UCSD-AML1 (cell line): ENCODE measurements at regions not wholly inside any gene's neighbourhood (a gene's known extent, or its start where the extent isn't known, plus 50 kb on each side); places are given as distances from the start of the nearest gene placed in this dataset.
"Not testable (repeated sequence)": the region's sequence is repeated elsewhere in the genome, so short reads cannot be mapped to it uniquely, and the experiment has no call there.

ENCODE experiments used
- DNase-seq: peaks from one replicate; lab custom pipeline; 2025; ENCODE audit not compliant: unreplicated experiment; lab: John Stamatoyannopoulos, UW

DNA sequence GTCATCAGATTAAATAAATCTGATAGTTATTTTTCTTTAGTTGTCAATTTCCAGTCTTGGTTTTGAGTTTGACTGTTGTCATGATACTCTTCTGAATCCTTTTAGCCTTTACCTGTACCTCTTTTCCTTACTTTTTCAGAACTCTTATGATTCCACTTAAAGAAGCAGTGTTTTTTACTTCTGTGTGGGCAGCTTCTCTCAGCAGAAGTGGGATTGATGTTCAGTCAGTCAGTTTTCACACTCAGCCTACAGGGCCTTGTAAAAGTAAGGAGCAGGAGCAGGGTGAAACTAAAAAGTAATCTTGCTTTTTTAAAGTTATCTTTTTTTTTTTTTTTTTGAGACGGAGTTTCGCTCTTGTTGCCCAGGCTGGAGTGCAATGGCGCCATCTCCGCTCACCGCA is 75.1 kb downstream of the HAUS1 start:
- no peak for DNase-seq

DNA sequence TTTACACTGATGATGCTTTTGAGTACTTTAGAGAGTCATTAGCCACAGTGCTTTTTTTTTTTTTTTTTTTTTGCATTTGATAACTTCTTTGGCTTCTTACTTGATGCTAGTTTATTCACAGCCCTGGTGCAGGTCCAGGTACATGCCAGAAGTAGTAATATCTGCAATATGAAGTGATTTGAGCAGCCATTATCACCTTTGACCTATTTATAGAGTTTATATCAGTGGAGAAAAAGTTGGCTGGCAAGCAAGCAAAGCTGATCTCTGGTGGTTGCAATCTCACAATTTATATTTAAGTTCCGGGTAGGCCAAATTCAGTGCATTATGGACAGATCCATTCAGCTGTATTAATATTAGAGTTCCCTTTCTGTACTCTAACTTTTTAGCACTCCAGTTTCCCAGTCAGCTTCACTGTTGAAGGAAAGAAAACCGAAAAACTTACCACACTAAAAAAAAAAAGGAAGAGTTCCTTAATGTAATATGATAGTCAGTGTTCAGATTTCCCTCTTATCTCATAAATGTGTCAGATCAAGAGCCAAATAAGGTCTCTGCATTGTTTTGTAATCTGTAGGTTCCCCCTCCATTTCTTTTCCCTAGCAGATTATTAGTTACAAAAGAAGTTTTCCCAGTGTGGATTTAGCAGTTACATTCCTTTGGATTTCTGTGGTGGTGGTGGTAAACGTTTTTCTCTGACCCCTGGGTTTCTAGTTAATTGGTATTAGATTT is 78.6 kb downstream of the HAUS1 start:
- DNase-seq, result no peak

DNA sequence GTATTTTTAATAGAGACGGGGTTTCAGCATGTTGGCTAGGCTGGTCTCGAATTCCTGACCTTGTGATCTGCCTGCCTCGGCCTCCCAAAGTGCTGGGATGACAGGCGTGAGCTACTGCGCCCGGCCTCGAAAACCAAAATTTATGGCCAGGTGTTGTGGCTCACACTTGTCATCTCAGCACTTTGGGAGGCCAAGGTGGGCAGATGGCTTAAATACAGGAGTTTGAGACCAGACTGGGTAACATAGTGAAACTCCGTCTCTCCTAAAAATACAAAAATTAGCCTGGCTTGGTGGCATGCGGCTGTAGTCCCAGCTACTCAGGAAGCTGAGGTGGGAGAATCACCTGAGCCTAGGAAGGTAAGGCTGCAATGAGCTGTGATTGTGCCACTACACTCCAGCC is 80.1 kb downstream of the HAUS1 start:
- not testable (repeated sequence) for DNase-seq

DNA sequence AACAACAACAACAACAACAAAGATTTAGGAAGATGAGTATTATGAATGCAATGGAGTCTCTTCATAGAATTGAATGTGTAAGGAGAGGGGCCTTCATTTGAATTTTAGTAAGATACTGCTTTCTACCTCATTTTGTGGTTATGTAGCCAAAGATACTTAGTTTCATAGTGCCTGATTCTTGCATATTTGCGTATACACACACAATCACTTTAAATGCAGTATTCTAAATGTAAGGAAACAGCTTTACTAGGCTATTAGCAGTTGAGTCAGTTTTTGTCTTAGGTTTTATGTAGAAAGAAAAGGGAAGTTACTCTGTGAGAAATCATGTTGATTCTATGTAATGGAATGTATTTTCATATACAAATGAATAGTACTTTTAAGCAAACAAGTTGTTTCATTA is 80.5 kb downstream of the HAUS1 start:
- DNase-seq, result no peak

DNA sequence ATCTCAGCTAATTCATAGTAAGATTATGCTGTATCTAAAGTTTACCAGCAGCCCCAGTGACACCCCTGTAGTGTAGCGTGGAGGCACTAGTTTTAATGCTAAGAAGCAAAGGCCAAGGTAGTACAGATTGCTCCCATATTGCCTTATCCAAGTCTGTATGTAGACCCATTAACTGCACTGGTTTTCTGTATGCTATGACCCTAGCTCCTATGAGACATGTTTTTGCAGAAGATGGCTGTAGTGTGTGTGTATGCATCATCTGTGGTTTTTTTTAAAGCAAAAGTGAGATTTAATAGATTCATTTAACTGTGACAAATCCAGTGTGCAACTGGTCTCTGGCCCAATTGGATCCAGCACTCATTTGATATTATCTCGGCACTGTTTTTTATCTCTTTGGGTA is 86.5 kb downstream of the HAUS1 start:
- no peak for DNase-seq

DNA sequence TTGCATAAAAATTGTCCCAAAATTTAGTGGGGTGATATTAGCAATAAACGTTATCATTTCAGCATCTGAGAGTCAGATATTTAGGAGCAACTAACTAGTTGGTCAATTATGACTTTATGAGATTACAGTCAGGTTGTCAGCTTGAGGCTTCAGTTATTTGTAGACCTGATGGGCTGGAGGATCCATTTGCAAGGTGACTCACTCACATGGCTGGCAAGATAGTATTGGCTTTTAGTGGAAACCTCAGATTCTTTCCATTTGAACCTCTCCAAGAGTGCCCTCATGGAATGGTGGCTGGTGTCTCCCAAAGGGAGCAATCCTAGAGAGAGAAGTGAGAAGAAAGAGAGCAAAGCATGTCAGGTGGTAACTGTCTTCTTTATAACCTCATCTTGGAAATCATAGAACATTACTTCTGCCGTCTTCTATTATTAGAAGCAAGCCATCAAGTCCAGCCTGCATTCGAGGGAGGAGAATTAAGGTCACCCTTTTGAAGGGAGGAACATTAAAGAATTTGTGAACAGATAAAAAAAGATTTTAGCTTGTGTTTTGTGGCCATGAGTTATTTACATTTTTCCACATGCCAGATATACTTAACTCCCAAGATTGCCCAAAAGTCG is 92.5 kb downstream of the HAUS1 start:
- no peak for DNase-seq

DNA sequence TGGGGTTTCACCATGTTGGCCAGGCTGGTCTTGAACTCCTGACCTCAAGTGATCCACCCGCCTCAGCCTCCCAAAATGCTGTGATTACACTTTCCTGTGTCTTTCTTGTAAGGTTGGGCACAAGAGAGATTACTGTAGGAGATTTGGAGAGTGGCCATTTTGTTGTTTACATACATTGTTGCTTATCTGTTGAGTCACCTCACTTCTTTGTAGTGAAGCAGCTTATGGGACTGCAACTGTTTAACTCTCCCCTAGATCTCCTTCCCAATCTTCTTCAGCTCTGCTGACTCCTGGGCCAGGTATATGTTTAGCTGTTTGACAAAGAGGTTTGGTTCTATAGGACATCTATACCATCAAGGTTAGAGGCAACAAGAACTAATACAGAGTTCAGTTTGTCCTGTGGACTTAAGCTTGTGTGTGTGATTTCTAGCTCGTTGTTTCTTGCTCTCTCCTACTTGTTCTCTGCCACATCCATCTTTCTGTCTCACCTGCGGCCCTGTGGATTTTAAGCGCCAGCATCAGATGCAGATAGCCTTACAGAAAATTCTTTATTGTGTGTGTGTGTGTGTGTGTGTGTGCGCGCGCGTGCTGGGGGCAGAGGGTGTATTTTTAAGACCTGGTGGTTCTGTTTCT is 95.4 kb downstream of the HAUS1 start:
- no peak for DNase-seq

DNA sequence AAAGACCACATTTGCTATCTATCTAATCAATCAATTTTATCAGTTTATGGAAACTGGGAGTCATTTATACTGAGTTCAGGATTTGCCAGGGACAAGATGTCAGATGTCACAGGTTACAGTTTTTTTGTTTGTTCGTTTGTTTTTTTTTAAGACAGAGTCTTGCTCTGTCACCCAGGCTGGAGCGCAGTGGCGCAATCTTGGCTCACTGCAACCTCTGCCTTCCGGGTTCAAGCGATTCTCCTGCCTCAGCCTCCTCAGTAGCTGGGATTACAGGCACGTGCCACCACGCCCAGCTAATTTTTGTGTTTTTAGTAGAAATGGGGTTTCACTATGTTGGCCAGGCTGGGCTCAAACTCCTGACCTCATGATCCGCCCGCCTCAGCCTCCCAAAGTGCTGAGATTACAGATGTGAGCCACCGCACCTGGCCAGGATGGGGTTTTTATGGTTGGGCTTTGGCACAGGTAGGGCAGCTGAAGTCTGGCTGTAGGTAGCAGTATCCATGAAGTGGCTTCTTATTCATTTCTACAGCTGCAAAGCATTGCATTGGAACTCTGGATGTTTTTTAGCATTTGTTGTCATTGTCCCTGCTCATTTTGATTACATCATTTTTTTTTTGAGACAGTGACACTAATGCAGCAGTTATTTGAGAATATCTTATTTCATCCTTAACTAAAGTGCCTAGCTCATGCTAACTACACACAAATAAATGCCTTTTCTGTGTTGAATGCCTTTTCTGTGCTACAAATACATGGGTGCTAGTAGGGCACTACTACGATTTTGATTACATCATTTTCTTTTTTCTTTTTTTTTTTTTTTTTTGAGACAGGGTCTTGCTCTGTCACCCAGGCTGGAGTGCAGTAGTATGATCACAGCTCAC is 96.2 kb downstream of the HAUS1 start:
- not testable (repeated sequence) for DNase-seq

DNA sequence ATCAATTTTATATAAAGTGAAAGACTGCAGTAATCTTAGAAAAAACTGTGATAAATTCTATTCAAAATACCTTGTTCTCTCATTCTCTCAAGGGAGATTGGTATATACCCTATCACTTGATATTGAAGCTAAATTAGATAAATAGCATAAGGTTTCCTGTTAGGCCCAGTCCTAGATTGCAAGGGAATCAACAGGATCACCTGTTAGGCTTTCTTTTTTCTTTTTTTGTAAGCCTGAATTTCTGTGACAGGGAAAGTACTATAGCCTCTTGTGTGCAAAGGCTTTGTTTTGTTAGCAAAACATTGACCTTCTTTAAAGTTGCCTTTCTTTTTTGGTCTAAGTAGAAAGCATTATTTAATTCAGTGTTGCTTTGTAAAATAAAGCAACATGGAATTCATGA is 100.0 kb downstream of the HAUS1 start:
- no peak for DNase-seq

DNA sequence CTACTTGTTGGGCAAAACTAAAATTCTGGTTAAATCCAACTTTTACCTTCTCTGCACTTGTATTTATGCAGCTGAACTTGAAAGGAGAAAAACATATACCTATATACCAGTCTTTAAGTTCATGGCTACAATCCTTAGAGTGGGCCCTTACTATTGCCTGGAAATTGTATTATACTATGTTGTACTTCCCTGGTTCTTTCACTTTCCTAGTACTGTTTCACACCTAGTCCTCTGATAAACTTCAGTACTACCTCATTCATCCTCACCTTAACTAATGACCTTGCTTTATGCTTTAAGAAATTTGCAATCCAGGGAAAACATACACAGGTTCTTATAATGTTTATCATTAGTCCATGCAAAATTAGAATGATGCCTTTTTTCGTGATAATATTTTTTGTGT is 103.8 kb downstream of the HAUS1 start:
- DNase-seq, result no peak

DNA sequence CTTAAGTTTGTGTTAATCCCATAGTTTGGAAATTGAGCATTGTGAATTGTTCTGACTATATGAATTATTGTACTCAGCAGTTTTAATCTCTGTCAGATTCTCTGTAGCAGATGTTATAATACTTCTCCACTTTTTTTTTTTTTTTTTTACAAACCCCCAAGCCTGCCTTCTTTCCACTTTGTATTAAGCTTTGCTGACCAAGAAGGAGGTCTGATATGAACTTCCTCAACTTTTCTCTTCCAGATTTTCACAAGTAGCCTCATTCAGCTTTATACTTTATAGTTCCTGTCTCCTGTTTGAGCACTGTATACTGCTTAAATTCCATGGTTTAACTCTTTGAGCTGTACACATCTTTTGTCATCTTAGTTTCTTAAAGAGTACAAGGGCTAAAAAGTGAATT is 105.0 kb downstream of the HAUS1 start:
- DNase-seq, result no peak

DNA sequence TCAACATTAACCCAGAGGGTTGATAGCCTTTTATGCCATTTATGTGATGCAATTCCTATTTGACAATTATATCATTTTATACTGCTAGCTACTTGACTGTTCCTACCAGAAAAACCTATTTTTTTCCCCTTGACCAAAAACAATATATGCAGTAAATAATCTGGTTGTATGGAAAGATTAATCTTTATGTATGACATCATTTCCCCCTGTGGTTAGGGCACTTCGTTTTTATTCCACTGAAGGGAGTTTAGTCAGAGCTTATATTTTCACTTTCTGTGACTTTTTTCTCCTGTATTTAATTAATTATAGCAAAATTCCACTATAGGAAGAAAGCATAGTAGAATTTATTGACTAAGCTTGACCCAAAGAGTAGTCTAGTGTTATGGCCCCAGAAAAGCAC is 107.6 kb downstream of the HAUS1 start:
- no peak for DNase-seq

DNA sequence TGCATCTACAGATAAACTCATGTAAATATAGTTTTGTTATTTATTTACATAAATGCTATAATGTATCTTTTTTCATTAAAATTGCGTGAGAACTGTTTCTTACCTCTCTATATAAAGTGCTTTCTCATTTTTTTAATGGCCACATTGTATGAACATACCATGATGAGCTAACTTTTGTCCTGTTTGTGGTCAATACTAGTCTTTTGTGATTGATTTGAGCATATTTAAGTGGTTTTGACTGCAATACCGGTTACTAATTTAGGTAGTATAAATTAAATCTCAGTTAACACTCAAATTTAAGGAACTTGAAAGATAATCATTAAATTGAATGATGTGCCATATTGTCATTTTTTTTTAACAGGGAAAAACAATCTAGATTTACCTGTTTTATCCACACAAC is 108.2 kb downstream of the HAUS1 start:
- DNase-seq, result no peak

DNA sequence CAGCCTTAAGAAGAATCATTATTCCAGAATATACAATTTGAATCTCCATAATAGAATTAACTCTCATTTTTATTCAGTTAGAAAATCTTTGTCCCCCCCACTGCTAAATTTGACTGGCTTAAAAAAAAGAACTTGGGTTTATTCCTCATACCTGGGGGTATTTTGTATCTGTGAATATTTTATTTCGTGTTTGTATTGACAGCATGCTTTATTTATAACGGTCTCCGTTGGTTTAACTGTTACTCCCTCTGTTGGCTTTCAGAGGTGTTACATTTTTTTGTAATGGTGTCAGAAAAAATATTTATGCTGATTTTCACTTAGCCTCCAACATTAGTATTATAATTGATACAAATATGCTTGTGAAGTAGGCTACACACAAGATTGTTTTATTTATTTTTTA is 109.1 kb downstream of the HAUS1 start:
- no peak for DNase-seq

DNA sequence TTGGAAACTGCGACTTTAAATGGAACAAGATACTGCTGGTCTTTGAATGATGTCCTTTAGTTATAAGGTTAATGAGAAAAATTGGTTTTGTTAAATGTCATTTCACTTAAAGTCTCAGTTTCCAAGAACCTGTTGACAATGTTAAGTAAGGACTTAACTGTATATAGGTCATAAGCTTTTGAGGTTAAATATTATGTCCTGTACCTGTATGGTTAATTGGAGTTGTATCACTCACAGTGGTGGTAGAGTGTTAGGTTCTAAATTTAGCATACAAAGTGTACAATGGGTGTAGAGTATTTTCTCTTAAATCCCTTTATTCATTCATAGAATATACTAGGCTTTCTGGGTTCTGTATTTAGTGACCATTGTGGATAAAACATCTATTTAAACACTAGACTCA is 110.2 kb downstream of the HAUS1 start:
- no peak for DNase-seq

DNA sequence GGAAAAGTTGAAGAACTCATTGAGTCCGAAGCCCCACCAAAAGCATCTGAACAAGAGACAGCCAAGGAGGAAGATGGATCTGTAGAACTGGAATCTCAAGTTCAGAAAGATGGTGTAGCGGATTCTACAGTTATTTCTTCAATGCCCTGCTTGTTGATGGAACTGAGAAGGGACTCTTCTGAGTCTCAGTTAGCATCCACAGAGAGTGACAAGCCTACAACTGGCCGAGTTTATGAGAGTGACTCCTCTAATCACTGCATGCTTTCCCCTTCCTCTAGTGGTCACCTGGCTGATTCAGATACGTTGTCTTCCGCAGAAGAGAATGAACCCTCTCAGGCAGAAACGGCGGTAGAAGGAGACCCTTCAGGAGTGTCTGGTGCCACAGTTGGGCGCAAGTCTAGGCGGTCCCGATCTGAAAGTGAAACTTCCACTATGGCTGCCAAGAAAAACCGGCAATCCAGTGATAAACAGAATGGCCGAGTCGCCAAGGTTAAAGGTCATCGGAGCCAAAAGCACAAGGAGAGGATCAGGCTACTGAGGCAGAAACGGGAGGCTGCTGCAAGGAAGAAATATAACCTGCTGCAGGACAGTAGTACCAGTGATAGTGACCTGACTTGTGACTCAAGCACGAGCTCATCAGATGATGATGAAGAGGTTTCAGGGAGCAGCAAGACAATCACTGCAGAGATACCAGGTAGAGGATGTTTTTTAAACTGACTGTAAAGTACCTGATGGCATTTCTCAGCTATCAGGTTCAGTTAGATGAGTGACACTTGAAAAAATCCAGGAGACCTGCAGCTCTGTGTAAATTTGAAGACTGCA is 111.9 kb downstream of the HAUS1 start:
- no peak for DNase-seq

DNA sequence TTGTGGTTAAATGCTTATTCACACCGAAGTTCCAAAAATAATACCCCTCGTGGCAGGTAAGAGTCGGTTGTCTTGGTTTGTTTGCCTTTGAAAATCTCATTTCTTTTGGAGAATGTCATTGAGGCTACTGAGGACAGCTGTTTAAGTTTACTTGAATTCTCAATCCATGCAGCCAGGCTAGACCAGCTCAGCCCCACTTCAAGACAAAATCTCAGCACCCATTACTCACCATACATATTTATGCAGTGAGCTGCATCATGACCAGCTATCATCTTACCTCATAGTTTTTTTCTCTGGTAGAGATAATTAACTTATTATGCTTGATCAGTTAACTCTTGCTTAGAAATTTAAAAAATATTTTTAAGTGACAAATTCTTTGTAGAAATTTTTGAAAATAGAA is 115.9 kb downstream of the HAUS1 start:
- no peak for DNase-seq

DNA sequence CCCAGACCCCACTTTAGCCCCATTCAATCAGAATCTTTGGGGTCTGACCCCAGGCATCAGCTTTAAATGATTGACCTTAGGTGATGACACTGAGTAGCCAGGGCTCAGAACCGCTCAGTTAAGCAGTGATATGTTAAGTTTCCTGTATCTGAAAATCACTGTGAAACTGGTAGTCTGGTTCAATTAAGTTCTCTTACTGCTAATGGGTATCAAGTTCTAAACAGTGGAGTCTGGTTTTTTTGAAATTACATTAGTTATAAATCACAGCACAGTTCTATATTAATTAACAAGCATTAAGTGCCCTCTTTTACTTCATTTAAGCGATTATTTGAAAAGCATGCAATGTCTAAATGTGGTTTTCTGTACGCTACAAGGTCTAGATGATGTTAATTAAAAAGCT is 117.9 kb downstream of the HAUS1 start:
- DNase-seq, result no peak

DNA sequence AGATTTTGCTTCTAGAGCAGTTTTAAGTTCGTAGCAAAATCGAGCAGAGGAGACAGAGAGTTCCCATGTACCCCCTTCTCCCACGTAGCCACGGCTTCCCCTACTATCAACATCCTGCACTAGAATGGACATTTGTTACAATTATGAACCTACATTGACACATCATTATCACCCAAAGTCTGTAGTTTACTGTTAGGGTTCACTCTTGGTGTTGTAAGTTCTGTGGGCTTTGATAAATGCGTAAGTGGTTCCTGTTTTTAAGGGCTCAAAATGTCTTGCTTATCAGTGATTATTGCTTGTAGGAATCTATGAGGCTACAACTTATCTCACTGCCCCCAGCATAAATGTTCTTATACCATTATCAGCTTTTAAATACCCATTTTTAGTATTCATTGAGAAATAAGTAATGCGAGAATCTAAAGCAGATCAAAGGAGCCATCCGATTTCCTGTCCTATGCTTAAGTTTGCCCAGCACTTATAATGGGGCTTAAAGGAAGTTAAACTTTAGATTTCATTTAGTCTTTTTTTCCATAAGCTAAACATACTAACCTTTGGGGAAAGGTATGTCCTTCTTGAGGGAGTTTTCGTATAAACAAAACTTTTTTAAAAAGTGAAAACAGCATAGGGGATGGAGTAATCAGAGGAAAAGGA is 118.7 kb downstream of the HAUS1 start:
- no peak for DNase-seq

DNA sequence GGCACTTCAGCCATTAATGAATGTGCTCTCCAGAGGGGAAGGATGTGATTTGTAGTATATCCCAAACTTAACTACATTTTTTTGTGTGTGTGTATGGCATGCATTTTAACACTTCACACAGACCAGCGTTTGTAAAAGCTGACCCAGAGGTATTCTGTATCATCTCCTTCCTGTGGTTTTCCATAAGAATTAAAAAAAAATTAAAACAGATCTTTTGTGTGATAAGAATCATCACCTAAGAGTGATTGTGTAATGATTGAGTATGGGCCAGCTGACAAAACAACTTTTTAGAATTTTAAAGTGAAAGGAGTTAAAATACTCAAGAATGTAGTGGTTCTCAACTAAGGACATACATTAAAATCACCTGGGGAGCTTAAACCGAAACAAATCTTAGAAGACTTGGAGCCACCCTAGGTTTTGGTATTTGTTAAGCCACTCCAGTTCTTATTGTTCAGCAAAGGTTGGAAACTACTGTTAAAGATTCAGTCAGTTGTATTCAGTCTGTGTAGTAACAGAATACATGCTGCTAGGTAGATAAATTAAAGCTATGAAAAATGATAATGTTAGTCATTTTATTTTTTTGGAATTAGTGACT is 120.1 kb downstream of the HAUS1 start:
- no peak for DNase-seq
